ENCODE measurements at regions not wholly inside any gene's neighbourhood (a gene's known extent, or its start where the extent isn't known, plus 50 kb on each side); places are given as distances from the start of the nearest gene placed in this dataset.

- ATAC-seq: peak; percentile 67
- FAIRE-seq: peak; percentile 23
- peak; percentile 84 for TF ChIP-seq ARID1B (IDR thresholded peaks at IDR 0.05)
- peak; percentile 83 for TF ChIP-seq FOSL1 (tag; conservative IDR thresholded peaks at IDR 0.05)
- TF ChIP-seq ZBTB11 (CRISPR knock-in tag; IDR thresholded peaks at IDR 0.05): 0 out of 6 replicates have a peak, but pooled peaks of 1 of the 3 experiments have one; percentile 23
- TF ChIP-seq EGR1 (conservative IDR thresholded peaks at IDR 0.05): 0 out of 2 replicates have a peak, but pooled peaks have one; percentile 49
- 0 out of 2 replicates have a peak, but pooled peaks have one; percentile 13 for TF ChIP-seq VEZF1 (CRISPR knock-in tag; IDR thresholded peaks at IDR 0.05)
- TF ChIP-seq NCOA4 (IDR thresholded peaks at IDR 0.05; ENCODE audit: partially characterized antibody): no peak
- no peak for TF ChIP-seq CREB5 (CRISPR knock-in tag; IDR thresholded peaks at IDR 0.05)
- TF ChIP-seq LARP7 (IDR thresholded peaks at IDR 0.05): no peak
- peak; percentile 77 for TF ChIP-seq TAL1 (IDR thresholded peaks at IDR 0.05)
- TF ChIP-seq MEF2D (tag; conservative IDR thresholded peaks at IDR 0.05; ENCODE audit: low read depth): no peak
- no peak for TF ChIP-seq ZNF133 (CRISPR knock-in tag; IDR thresholded peaks at IDR 0.05)
- TF ChIP-seq NFE2L1 (tag; IDR thresholded peaks at IDR 0.05; ENCODE audit: borderline replicate concordance, low read depth): no peak
- no peak for TF ChIP-seq ZNF668 (CRISPR knock-in tag; IDR thresholded peaks at IDR 0.05)
- TF ChIP-seq KDM1A (IDR thresholded peaks at IDR 0.05): peak; percentile 59 to 66
Observed at GRCh38 chr4:72786401-72786990, 217.5 kb upstream of the ADAMTS3 start.

More at GRCh38 chr4:72786401-72786990, 217.5 kb upstream of the ADAMTS3 start:
- H3K9me1 ChIP-seq (ENCODE audit: control insufficient read depth, insufficient read depth, low read length): no peaks in the 10 kb centered on the region
- H3K27ac ChIP-seq (ENCODE audit: extremely low read depth, low read depth, low read length): no peak overlapping the region
- BruUV-seq (replicated peaks): no TSS peak
- no peaks in the 10 kb centered on the region for H4K20me1 ChIP-seq (replicated peaks; ENCODE audit: control insufficient read depth, insufficient read depth, low read length)
- H3K9me3 ChIP-seq (replicated peaks; ENCODE audit: control insufficient read depth, insufficient read depth, low read depth, low read length): no peaks in the 10 kb centered on the region
- intact Hi-C loops (cut with micrococcal nuclease) (no loop called here), in situ Hi-C loops (cut with MboI) (no loop called here)
- 2% methylated on average over 6 of the region's 6 CpGs for WGBS (ENCODE audit: insufficient coverage, low coverage, missing lambda C conversion rate)
- no peaks in the 10 kb centered on the region for H3K79me2 ChIP-seq (ENCODE audit: control insufficient read depth, insufficient read depth, low read length)
- H3K4me2 ChIP-seq (ENCODE audit: insufficient read depth, low read length): peak overlapping the region; percentile 43
- peak; percentile 40 to 77 (median 57) for DNase-seq (ENCODE audit: extremely low read depth in 1 of 4, low spot score in 3 of 4)
- ChIA-PET CTCF (ENCODE audit: low intra/inter-chr PET ratio) (no interaction called here), POLR2A (no interaction called here)
- peaks cover 0 to 5% of the 10 kb centered on the region in 2 experiments; a peak in 1 of 5 replicates for H3K27me3 ChIP-seq (ENCODE audit: control insufficient read depth in 2 of 2, insufficient read depth in 2 of 2, low read length in 2 of 2)
- peaks cover 0 to 6% of the 10 kb centered on the region in 2 experiments; a peak in 3 of 5 replicates for H3K4me1 ChIP-seq (replicated peaks in 1 of 2; ENCODE audit: control insufficient read depth in 2 of 2, insufficient read depth in 2 of 2, low read length in 2 of 2)
- no peak overlapping the region for H3K4me3 ChIP-seq
- H3K9ac ChIP-seq (ENCODE audit: insufficient read depth in 1 of 2, low read depth in 2 of 2, low read length in 2 of 2): no peak overlapping the region
- H2AFZ ChIP-seq (ENCODE audit: low read depth, low read length): no peak overlapping the region
- no peaks in the 10 kb centered on the region for H3K36me3 ChIP-seq (ENCODE audit: control insufficient read depth, insufficient read depth, low read length)
